ENCODE measurements at regions not wholly inside any gene's neighbourhood (a gene's known extent, or its start where the extent isn't known, plus 50 kb on each side); places are given as distances from the start of the nearest gene placed in this dataset.
"Not testable (repeated sequence)": the region's sequence is repeated elsewhere in the genome, so short reads cannot be mapped to it uniquely, and the experiment has no call there.

- TF ChIP-seq POLR2AphosphoS5 (IDR thresholded peaks at IDR 0.05) (no peak), CTCF (IDR thresholded peaks at IDR 0.05) (no peak), POLR2A (IDR thresholded peaks at IDR 0.05; ENCODE audit: low read depth) (no peak), EP300 (IDR thresholded peaks at IDR 0.05) (no peak)
- 100% methylated on average over 1 of the region's 1 CpG for WGBS
- Histone ChIP-seq H3K4me1 (no peaks in the 10 kb centered on the region), H3K36me3 (no peaks in the 10 kb centered on the region), H3K27me3 (no peaks in the 10 kb centered on the region), H3K9me3 (no peaks in the 10 kb centered on the region), H3K4me3 (no peak overlapping the region), H3K27ac (replicated peaks in 1 of 4) (no peak overlapping the region)
- DNase-seq (ENCODE audit: extremely low spot score), result no peak
- intact Hi-C loops (cut with DNase I), result no loop called here
These were observed 307.1 kb downstream of the RAP2B start for GRCh38 chr3:153469162-153469561.

GRCh38 chr3:153484842-153485241 is 322.8 kb downstream of the RAP2B start:
- no peaks in the 10 kb centered on the region for H3K36me3 ChIP-seq
- H3K27me3 ChIP-seq, result no peaks in the 10 kb centered on the region
- H3K4me1 ChIP-seq, result no peaks in the 10 kb centered on the region
- TF ChIP-seq EP300 (IDR thresholded peaks at IDR 0.05), result no peak
- DNase-seq (ENCODE audit: extremely low spot score), result no peak
- no peaks in the 10 kb centered on the region for H3K9me3 ChIP-seq
- intact Hi-C loops (cut with DNase I), result no loop called here
- H3K27ac ChIP-seq (replicated peaks in 1 of 4), result no peak overlapping the region
- no peak overlapping the region for H3K4me3 ChIP-seq
- 80% methylated on average over 3 of the region's 3 CpGs for WGBS

GRCh38 chr3:153495422-153495821 is 333.4 kb downstream of the RAP2B start:
- DNase-seq (ENCODE audit: extremely low spot score), result no peak
- intact Hi-C loops (cut with DNase I), result no loop called here
- Histone ChIP-seq H3K9me3 (no peaks in the 10 kb centered on the region), H3K36me3 (no peaks in the 10 kb centered on the region), H3K27ac (replicated peaks in 1 of 4) (no peak overlapping the region), H3K4me1 (no peaks in the 10 kb centered on the region), H3K27me3 (no peaks in the 10 kb centered on the region), H3K4me3 (no peak overlapping the region)
- TF ChIP-seq POLR2AphosphoS5 (IDR thresholded peaks at IDR 0.05), result no peak
- TF ChIP-seq CTCF (IDR thresholded peaks at IDR 0.05), result no peak
- no peak for TF ChIP-seq POLR2A (IDR thresholded peaks at IDR 0.05; ENCODE audit: low read depth)
- no peak for TF ChIP-seq EP300 (IDR thresholded peaks at IDR 0.05)

GRCh38 chr3:153502682-153503081 is 340.7 kb downstream of the RAP2B start:
- H3K4me3 ChIP-seq, result no peak overlapping the region
- DNase-seq (ENCODE audit: extremely low spot score), result no peak
- H3K36me3 ChIP-seq, result no peaks in the 10 kb centered on the region
- intact Hi-C loops (cut with DNase I), result no loop called here
- H3K27ac ChIP-seq (replicated peaks in 1 of 4), result no peak overlapping the region
- TF ChIP-seq POLR2AphosphoS5 (IDR thresholded peaks at IDR 0.05) (no peak), POLR2A (IDR thresholded peaks at IDR 0.05; ENCODE audit: low read depth) (no peak), EP300 (IDR thresholded peaks at IDR 0.05) (no peak), CTCF (IDR thresholded peaks at IDR 0.05) (no peak)
- H3K4me1 ChIP-seq, result no peaks in the 10 kb centered on the region
- H3K27me3 ChIP-seq, result no peaks in the 10 kb centered on the region
- no peaks in the 10 kb centered on the region for H3K9me3 ChIP-seq
- 93% methylated on average over 1 of the region's 1 CpG for WGBS

- Histone ChIP-seq H3K36me3 (no peaks in the 10 kb centered on the region), H3K27me3 (no peaks in the 10 kb centered on the region), H3K27ac (replicated peaks in 1 of 4) (no peak overlapping the region), H3K4me3 (no peak overlapping the region), H3K9me3 (no peaks in the 10 kb centered on the region), H3K4me1 (no peaks in the 10 kb centered on the region)
- intact Hi-C loops (cut with DNase I), result no loop called here
- no peak for TF ChIP-seq CTCF (IDR thresholded peaks at IDR 0.05)
- no peak for TF ChIP-seq POLR2A (IDR thresholded peaks at IDR 0.05; ENCODE audit: low read depth)
- no peak for TF ChIP-seq POLR2AphosphoS5 (IDR thresholded peaks at IDR 0.05)
- DNase-seq (ENCODE audit: extremely low spot score), result no peak
- WGBS, result 92% methylated on average over 7 of the region's 7 CpGs
These were observed 341.8 kb downstream of the RAP2B start for GRCh38 chr3:153503873-153504272.

- H3K27me3 ChIP-seq; H3K36me3 ChIP-seq; H3K27ac ChIP-seq (replicated peaks in 1 of 4); DNase-seq (ENCODE audit: extremely low spot score); H3K4me3 ChIP-seq; H3K4me1 ChIP-seq; intact Hi-C loops (cut with DNase I); H3K9me3 ChIP-seq: not testable (repeated sequence)
- WGBS, result 94% methylated on average over 13 of the region's 13 CpGs
These were observed 344.2 kb downstream of the RAP2B start for GRCh38 chr3:153506205-153506604.

- H3K4me1 ChIP-seq; H3K27me3 ChIP-seq; H3K9me3 ChIP-seq; DNase-seq (ENCODE audit: extremely low spot score); H3K36me3 ChIP-seq; H3K4me3 ChIP-seq; H3K27ac ChIP-seq (replicated peaks in 1 of 4); intact Hi-C loops (cut with DNase I): not testable (repeated sequence)
- WGBS, result 88% methylated on average over 13 of the region's 15 CpGs
These were observed 344.7 kb downstream of the RAP2B start for GRCh38 chr3:153506686-153507085.

All from esophagus muscularis mucosa (tissue), 4 donors.